ENCODE measurements at regions not wholly inside any gene's neighbourhood (a gene's known extent, or its start where the extent isn't known, plus 50 kb on each side); places are given as distances from the start of the nearest gene placed in this dataset.

- no peak overlapping the region for H3K9ac ChIP-seq (ENCODE audit: low read depth, low read length)
- H4K20me1 ChIP-seq (ENCODE audit: insufficient read depth, low read length), result no peaks in the 10 kb centered on the region
- H3K79me2 ChIP-seq (ENCODE audit: insufficient read depth, low read length), result no peaks in the 10 kb centered on the region
- H3K27me3 ChIP-seq (ENCODE audit: insufficient read depth, low read length, poor library complexity), result no peaks in the 10 kb centered on the region
- H3K4me2 ChIP-seq (ENCODE audit: insufficient read depth, low read length), result no peak overlapping the region
- no peaks in the 10 kb centered on the region for H3K4me1 ChIP-seq (ENCODE audit: insufficient read depth, low read length)
- no peak overlapping the region for H2AFZ ChIP-seq (ENCODE audit: low read depth, low read length)
- no peak for ATAC-seq (ENCODE audit: insufficient read depth, low read depth)
- no peak for DNase-seq
- no peaks in the 10 kb centered on the region for H3K9me3 ChIP-seq (ENCODE audit: insufficient read depth, low read length, severe bottlenecking)
- TF ChIP-seq EZH2 (IDR thresholded peaks at IDR 0.05; ENCODE audit: borderline replicate concordance, low read depth, low read length, severe bottlenecking) (no peak), CTCF (IDR thresholded peaks at IDR 0.05; ENCODE audit: borderline replicate concordance, extremely low read depth, low read length, poor library complexity, severe bottlenecking) (no peak)
- no peak overlapping the region for H3K27ac ChIP-seq (ENCODE audit: low read length)
- no peak overlapping the region for H3K4me3 ChIP-seq (ENCODE audit: low read depth in 1 of 2, low read length in 2 of 2)
- H3K36me3 ChIP-seq (ENCODE audit: insufficient read depth, low read length), result no peaks in the 10 kb centered on the region
Observed at GRCh38 chr5:32934529-32934928, 223.4 kb downstream of the NPR3 start.

GRCh38 chr5:32935283-32935682, 224.2 kb downstream of the NPR3 start:
- Histone ChIP-seq H3K79me2 (ENCODE audit: insufficient read depth, low read length) (no peaks in the 10 kb centered on the region), H3K36me3 (ENCODE audit: insufficient read depth, low read length) (no peaks in the 10 kb centered on the region), H3K9ac (ENCODE audit: low read depth, low read length) (no peak overlapping the region), H3K4me3 (ENCODE audit: low read depth in 1 of 2, low read length in 2 of 2) (no peak overlapping the region), H2AFZ (ENCODE audit: low read depth, low read length) (no peak overlapping the region), H4K20me1 (ENCODE audit: insufficient read depth, low read length) (no peaks in the 10 kb centered on the region), H3K9me3 (ENCODE audit: insufficient read depth, low read length, severe bottlenecking) (no peaks in the 10 kb centered on the region), H3K4me1 (ENCODE audit: insufficient read depth, low read length) (no peaks in the 10 kb centered on the region), H3K27ac (ENCODE audit: low read length) (no peak overlapping the region), H3K4me2 (ENCODE audit: insufficient read depth, low read length) (no peak overlapping the region), H3K27me3 (ENCODE audit: insufficient read depth, low read length, poor library complexity) (no peaks in the 10 kb centered on the region)
- no peak for TF ChIP-seq CTCF (IDR thresholded peaks at IDR 0.05; ENCODE audit: borderline replicate concordance, extremely low read depth, low read length, poor library complexity, severe bottlenecking)
- TF ChIP-seq EZH2 (IDR thresholded peaks at IDR 0.05; ENCODE audit: borderline replicate concordance, low read depth, low read length, severe bottlenecking), result no peak
- DNase-seq (no peak), ATAC-seq (ENCODE audit: insufficient read depth, low read depth) (no peak)

- ATAC-seq (ENCODE audit: insufficient read depth, low read depth), result no peak
- Histone ChIP-seq H3K9me3 (ENCODE audit: insufficient read depth, low read length, severe bottlenecking) (no peaks in the 10 kb centered on the region), H3K9ac (ENCODE audit: low read depth, low read length) (no peak overlapping the region), H3K4me2 (ENCODE audit: insufficient read depth, low read length) (no peak overlapping the region), H3K4me3 (ENCODE audit: low read depth in 1 of 2, low read length in 2 of 2) (no peak overlapping the region), H3K4me1 (ENCODE audit: insufficient read depth, low read length) (no peaks in the 10 kb centered on the region), H3K79me2 (ENCODE audit: insufficient read depth, low read length) (no peaks in the 10 kb centered on the region), H3K36me3 (ENCODE audit: insufficient read depth, low read length) (no peaks in the 10 kb centered on the region), H2AFZ (ENCODE audit: low read depth, low read length) (no peak overlapping the region), H3K27me3 (ENCODE audit: insufficient read depth, low read length, poor library complexity) (no peaks in the 10 kb centered on the region), H4K20me1 (ENCODE audit: insufficient read depth, low read length) (no peaks in the 10 kb centered on the region), H3K27ac (ENCODE audit: low read length) (no peak overlapping the region)
- DNase-seq, result no peak
- no peak for TF ChIP-seq EZH2 (IDR thresholded peaks at IDR 0.05; ENCODE audit: borderline replicate concordance, low read depth, low read length, severe bottlenecking)
Observed at GRCh38 chr5:32936329-32936728, 225.2 kb downstream of the NPR3 start.

- Histone ChIP-seq H3K4me2 (ENCODE audit: insufficient read depth, low read length) (no peak overlapping the region), H3K36me3 (ENCODE audit: insufficient read depth, low read length) (no peaks in the 10 kb centered on the region), H3K9ac (ENCODE audit: low read depth, low read length) (no peak overlapping the region), H3K27ac (ENCODE audit: low read length) (no peak overlapping the region), H3K79me2 (ENCODE audit: insufficient read depth, low read length) (no peaks in the 10 kb centered on the region), H3K4me1 (ENCODE audit: insufficient read depth, low read length) (no peaks in the 10 kb centered on the region), H3K27me3 (ENCODE audit: insufficient read depth, low read length, poor library complexity) (no peaks in the 10 kb centered on the region), H4K20me1 (ENCODE audit: insufficient read depth, low read length) (no peaks in the 10 kb centered on the region), H3K9me3 (ENCODE audit: insufficient read depth, low read length, severe bottlenecking) (no peaks in the 10 kb centered on the region), H3K4me3 (ENCODE audit: low read depth in 1 of 2, low read length in 2 of 2) (no peak overlapping the region), H2AFZ (ENCODE audit: low read depth, low read length) (no peak overlapping the region)
- TF ChIP-seq EZH2 (IDR thresholded peaks at IDR 0.05; ENCODE audit: borderline replicate concordance, low read depth, low read length, severe bottlenecking), result no peak
- peak; percentile 61 for TF ChIP-seq CTCF (IDR thresholded peaks at IDR 0.05; ENCODE audit: borderline replicate concordance, extremely low read depth, low read length, poor library complexity, severe bottlenecking)
- DNase-seq (peak; percentile 19), ATAC-seq (ENCODE audit: insufficient read depth, low read depth) (peak; percentile 66; the same call in 1 of the 3 replicates)
Observed at GRCh38 chr5:32942225-32942989, 231.3 kb downstream of the NPR3 start.
